ENCODE measurements at regions not wholly inside any gene's neighbourhood (a gene's known extent, or its start where the extent isn't known, plus 50 kb on each side); places are given as distances from the start of the nearest gene placed in this dataset.

GRCh38 chr3:150064971-150065370, 94.3 kb upstream of the PFN2 start:
- DNase-seq (ENCODE audit: low read depth), result no peak

- no peak for DNase-seq (ENCODE audit: low read depth)
Measured at GRCh38 chr3:150063237-150063636, 92.5 kb upstream of the PFN2 start.

GRCh38 chr3:150062492-150062891, 91.8 kb upstream of the PFN2 start:
- no peak for DNase-seq (ENCODE audit: low read depth)

- no peak for DNase-seq (ENCODE audit: low read depth)
Measured at GRCh38 chr3:150061288-150062024, 90.8 kb upstream of the PFN2 start.

DNA sequence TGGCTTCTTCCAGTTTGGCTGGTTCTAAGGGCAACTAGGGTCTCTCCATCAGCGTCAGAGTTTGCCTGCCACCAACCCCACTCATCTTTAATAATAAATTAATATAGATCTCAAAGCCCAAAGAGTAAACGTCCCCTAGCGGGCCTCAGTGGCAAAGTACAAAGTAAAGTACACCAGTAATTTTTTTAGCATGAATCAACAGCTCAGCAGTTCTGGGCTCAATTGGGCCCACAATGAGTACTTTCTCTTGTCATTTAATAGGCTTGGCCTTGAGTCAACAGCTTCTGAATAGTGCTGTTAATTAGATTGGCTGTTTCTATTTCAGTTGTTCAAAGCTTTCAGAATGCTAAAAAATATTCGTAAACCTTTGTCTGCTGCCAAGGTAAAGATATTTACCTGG, 89.0 kb upstream of the PFN2 start:
- DNase-seq (ENCODE audit: low read depth), result no peak

GRCh38 chr3:150059241-150059640, 88.5 kb upstream of the PFN2 start:
- no peak for DNase-seq (ENCODE audit: low read depth)

DNA sequence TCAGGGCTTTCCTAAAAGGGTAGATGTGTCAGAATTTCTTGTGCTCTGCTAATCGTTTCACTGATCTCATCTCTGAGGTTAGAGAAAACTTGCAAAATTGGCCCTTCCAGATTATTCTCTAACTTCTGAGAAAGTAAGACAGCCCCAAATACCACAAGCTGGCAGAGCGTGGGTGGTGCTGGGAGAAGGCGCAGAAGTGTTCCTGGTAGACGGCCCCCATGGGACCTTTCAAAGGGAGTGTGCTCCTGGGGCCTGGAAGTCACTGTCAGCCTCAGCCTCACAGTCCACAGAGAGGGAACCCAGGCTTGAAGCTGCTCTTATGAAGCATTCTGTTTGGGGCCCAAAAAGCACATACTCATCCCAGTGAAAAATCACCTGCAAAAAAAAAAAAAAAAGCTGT, 86.5 kb upstream of the PFN2 start:
- DNase-seq (ENCODE audit: low read depth), result no peak

DNA sequence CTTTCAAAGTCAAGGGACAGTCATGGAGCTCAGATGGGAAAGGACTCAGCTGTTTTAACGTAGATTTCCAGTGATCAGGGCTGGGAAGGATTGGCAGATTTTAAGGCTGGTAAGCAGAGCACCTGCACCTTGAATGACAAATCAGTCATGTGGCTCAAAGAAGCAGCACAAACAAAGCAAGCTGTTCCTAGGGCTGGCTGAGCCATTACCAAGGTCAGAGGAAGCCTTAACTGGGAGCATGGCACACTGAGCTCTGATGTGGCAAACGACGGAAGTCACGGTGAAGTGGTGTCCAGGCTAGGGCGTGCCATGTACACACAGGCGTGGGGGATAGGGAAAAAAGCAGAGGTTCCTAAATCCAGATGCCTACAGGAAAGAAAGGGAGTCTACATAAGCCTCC, 84.6 kb upstream of the PFN2 start:
- DNase-seq (ENCODE audit: low read depth), result no peak

DNA sequence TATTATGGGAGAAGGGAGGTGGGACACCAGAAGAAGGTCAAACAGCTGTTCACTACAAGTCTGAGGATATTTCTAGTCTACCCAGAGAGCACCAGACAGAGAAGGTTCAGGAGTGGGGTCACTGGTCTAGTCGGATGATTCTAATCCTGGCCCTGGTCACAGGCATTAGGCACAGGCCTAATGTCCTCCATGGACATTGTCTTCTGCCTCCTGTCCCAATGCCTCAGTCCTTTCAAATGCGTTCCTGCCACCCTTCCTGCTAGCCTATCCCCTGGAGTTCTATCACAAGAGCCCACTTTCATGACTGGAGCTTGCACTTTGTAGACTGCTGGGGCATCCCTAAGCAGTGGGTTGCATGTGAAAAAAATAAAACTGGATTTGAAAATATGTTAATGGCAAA, 83.9 kb upstream of the PFN2 start:
- no peak for DNase-seq (ENCODE audit: low read depth)

DNA sequence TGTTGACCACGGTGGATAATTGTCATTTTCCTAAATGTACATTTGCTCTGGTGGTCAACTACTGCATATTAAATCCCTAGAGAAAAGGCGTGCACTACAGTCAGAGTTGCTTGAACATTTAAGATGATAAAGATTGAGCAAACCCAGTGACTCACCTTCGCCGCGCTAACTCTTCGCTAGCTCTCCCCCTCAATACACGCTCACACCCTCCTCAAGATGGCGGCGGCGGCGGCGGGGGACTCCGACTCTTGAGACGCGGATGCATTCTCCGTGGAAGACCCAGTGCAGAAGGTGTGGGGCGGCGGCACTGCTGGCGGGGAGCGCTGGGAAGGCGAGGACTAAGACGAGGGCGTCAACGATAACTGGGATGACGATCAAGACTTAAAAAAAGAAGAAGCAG, 79.8 kb upstream of the PFN2 start:
- no peak for DNase-seq (ENCODE audit: low read depth)

GRCh38 chr3:150049317-150049716, 78.6 kb upstream of the PFN2 start:
- DNase-seq (ENCODE audit: low read depth), result no peak

DNA sequence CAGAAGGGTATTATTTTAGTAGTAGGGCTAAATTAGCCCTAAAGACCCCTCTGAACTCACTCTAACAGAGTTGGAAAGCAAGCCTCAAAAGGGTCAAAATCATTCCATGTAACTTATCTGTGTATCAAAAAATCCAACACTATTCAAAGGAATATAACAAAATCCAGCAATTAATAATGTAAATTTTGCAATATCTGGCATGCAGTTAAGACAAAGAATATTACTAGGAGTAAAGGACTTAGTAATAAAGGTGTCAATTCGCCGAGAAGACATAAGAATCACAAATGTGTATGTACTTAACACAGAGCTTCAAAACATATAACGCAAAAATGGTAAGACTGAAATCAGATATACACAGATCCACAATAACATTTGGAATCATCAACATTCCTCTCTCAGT, 71.2 kb upstream of the PFN2 start:
- DNase-seq (ENCODE audit: low read depth), result no peak

DNA sequence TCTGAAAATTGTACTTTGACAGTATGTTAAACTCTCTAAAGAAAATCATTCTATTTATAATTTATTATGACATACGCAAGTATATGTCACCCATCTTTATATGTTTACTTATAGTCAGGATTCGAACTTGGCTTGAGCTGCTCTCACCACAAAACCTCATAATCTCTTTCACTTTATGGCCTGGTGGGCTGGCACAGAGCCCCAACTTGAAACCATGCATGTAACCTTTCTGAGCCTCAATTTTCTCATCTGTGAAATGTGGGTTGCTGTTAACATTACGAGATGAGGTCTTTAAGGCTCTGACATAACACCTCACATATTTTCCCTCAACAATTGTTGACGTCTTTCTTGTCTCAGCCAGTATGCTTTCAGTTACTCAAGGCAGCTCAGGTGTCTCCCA, 69.4 kb upstream of the PFN2 start:
- DNase-seq (ENCODE audit: low read depth), result no peak

GRCh38 chr3:150038830-150039229, 68.1 kb upstream of the PFN2 start:
- DNase-seq (ENCODE audit: low read depth), result no peak

DNA sequence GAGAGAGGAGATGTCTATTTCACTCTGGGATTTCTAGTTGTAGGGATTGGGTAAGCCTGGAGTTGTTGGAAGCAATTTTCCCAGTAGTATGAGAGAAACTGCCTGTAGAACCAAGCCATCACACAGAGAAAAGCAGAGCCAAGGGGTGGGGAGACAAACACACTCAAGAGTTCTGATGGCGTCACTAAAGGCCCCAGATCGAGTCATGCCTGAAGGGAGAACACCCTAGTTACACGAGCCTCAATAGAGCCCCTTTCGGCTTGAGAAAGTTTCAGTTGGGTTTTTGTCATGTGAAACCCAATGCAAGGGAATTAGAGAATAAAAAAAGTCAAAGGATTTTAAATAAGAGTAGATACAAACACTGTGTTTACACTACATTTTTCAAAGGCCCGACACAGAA, 66.1 kb upstream of the PFN2 start:
- no peak for DNase-seq (ENCODE audit: low read depth)

- DNase-seq (ENCODE audit: low read depth), result no peak
Measured at GRCh38 chr3:150035910-150036612, 65.4 kb upstream of the PFN2 start.

DNA sequence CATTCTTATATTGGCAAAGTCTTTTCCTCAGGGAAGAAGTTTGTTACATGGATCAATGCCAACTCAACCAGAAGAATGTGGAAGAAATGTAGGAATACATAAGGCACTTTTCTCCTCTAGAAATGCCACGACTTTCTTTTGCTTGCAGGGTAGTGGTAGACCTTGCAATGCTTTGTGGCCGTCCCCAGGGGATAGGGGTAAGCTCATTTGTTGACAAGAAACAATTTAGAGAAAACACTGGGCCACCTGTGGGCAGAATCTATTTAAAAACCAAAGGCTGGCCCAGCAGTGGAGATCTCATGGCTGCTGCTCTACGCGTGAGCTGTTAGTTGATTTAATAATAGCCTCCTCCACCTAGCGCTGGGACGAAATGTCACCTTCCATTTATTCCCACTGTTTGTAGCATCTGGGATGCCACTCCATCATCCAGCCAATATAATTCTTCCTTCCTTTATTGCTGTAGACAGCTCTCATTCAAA, 64.6 kb upstream of the PFN2 start:
- DNase-seq (ENCODE audit: low read depth), result no peak

DNA sequence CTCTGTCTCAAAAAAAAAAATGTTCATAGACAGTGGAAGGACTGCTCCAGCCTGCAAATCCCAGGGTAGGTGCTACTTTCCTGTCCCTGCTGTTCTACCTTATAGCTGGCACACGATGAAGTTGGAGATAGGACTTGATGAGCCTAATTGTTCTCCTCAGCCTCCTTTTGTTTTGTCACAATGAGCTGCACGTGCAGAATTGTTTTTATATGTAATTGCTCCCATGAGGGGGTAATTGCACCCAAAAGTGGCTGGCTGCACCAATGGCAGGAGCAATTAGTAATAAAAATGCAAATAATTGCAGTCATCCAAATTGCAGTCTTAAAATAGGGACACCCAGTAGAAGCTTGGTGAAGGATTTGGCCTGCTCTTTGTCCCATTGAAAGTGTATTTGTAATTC, 63.0 kb upstream of the PFN2 start:
- no peak for DNase-seq (ENCODE audit: low read depth)

DNA sequence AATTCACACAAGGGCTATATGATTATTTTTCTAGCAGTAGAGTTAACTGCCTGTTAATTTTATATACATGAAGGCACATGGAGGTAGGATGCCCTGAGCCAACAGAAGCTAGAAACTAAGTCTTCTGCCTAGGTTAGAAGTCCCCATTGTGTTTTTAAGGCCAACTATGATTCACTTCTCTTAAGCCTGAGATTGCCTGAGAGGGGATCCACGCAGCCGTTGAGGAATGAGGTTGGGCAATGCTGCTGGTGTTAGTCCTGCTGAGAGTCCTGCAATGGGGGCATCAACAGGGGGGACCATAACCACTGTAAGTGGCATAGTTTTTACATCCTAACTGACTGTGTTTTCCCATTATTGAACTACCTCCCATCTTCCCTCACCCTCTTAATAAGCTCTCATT, 60.1 kb upstream of the PFN2 start:
- DNase-seq (ENCODE audit: low read depth), result no peak

- DNase-seq (ENCODE audit: low read depth), result no peak
Measured at GRCh38 chr3:150023239-150023636, 52.5 kb upstream of the PFN2 start.

DNA sequence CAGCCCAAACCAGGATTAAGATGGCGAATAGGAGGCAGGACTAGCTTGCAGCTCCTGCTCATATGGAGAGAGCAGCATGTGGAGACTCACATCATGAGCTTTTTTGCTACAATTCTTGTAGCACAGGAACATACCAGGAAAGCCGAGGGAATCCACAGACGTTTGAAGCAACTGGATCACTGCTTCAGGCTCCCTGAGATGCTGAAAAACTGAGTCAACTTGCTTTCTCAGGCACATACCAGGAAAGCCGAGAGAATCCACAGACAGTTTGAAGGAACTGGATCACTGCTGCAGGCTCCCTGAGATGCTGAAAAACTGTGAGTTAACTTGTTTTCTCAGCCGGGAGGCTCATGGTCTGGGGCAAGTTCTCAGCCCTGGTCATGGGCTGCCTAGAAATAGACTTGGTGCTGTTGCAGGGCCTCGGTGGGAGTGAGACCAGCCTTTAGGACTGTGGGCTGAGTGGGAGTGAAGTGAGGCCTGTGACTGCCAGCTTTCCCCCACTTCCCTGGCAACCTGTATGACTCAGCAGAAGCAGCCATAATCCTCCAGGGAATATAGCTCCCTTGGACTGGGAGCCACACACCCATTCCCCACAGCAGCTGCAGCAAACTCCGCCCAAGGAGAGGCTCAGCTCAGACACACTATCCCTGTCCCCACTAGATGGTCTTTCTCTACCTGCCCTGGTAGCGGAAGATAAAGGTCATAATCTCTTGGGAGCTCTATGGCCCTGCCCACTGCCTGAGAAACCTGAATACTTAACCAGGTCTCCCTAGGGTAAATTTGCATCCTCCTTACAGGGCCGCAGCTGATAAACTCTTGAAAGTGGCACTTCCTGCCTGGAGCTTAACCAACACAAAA, 51.9 kb upstream of the PFN2 start:
- no peak for DNase-seq (ENCODE audit: low read depth)

- no peak for DNase-seq (ENCODE audit: low read depth)
Measured at GRCh38 chr3:150020527-150020926, 49.8 kb upstream of the PFN2 start.

Data from stimulated activated CD8-positive, alpha-beta memory T cell treated with anti-CD3 and anti-CD28 coated beads, Interleukin-4, amount 100 ng/mL, for 24 hours (primary cell).